GM10266 (cell line): ENCODE measurements at regions not wholly inside any gene's neighbourhood (a gene's known extent, or its start where the extent isn't known, plus 50 kb on each side); places are given as distances from the start of the nearest gene placed in this dataset.

Source experiments
- DNase-seq: peaks from one replicate; pipeline ENCODE4 v3.0.0; 2012; ENCODE audit errors: extremely low spot score
- TF ChIP-seq, protein P1 (sequence below): IDR thresholded peaks from 2 replicates; pipeline ENCODE4 v1.5.1; 2012; ENCODE audit warnings: mild to moderate bottlenecking, low read depth; ENCODE audit not compliant: control insufficient read depth, insufficient read depth; ENCODE audit errors: missing control alignments

DNA sequence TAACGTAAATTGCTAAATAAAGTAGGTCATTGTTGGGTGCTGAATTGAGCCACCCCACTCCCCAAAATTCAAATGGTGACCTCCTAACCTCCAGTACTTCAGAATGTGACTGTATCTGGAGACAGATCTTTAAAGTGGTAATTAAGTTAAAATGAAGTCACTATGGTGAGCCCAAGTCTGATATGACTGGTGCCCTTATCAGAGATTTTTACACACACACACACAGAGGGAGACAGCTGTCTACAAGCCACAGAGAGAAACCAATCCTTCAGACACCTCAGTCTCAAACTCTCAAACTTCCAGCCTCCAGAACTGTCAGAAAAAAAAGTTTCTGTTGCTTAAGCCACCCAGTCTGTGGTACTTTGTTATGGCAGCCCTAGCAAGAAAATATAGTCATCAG lies 879.2 kb upstream of the INTU start:
- no peak for DNase-seq
- TF ChIP-seq, protein P1, sequence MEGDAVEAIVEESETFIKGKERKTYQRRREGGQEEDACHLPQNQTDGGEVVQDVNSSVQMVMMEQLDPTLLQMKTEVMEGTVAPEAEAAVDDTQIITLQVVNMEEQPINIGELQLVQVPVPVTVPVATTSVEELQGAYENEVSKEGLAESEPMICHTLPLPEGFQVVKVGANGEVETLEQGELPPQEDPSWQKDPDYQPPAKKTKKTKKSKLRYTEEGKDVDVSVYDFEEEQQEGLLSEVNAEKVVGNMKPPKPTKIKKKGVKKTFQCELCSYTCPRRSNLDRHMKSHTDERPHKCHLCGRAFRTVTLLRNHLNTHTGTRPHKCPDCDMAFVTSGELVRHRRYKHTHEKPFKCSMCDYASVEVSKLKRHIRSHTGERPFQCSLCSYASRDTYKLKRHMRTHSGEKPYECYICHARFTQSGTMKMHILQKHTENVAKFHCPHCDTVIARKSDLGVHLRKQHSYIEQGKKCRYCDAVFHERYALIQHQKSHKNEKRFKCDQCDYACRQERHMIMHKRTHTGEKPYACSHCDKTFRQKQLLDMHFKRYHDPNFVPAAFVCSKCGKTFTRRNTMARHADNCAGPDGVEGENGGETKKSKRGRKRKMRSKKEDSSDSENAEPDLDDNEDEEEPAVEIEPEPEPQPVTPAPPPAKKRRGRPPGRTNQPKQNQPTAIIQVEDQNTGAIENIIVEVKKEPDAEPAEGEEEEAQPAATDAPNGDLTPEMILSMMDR = no peak

DNA sequence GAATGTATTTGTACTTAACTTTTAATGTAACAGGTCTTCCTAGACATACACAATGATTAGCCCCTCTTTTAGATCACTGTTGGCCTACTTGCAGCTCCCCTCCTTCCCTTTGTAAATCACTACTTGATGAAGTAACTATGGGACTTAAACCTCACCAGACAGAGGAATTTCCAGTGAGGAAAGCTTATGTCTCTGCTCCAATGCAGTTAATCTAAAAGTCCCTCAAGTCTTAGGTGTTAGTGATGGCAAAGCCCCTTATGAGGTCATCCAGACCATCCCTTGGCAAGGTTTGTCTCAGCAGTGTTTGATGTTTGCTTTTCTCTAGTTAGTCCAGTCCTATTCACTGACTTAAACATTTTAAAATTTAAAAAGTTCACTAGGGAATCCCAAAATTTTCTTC lies 877.3 kb upstream of the INTU start:
- TF ChIP-seq, protein P1 = no peak
- no peak for DNase-seq

DNA sequence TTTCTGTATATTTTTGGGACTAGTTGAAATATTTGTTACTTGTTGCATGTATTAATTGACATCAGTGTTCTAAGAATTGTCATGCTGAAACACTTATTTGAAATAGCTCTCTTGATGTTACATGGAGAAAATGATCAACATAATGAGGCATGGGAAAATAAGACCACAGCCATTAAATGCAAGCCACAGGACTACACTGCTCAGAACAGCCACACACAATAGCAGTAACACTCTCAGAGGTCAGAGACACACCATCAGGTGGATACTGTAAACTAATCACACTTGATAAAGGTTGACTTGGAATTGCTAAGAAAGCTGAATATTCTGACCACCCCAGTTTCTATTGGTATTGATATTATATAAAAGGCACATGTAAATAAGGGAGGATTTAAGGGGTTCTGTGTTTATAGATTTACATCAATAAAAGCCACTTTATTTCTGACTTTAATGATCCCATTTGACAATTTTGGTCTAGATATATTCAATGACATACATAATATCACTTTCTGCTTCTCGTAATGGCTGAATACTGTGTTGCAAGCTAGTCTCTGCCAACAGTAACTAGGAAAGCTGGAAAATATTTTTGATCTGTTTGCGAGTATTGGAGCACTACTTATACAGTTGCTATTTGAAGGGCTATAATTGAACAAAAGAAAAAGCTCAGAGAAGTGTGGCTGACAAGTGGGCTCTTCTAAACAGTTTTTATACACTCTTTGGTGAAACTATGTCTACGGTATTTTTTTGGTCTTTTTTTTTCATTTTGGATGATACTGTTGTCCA lies 876.5 kb upstream of the INTU start:
- TF ChIP-seq, protein P1 = no peak
- no peak for DNase-seq

DNA sequence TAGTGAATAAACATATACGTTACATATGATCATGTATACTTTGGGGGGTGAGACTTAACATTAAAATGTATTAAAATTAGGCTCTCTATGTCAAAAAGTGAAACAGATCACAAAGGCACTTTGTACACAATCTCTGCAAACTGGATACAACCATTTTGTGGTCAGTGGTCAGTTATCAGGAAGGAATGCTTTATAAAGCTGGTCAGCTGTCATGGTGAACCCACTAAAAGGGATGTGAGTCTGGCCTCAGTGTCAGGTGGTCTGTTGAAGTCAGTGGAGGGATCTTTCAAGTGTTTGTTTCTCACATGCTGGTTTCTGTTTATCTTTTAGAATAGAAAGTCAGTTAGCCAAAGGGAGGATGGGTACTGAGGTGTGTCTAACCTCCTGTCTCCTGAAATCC lies 875.5 kb upstream of the INTU start:
- TF ChIP-seq, protein P1 = no peak
- no peak for DNase-seq

DNA sequence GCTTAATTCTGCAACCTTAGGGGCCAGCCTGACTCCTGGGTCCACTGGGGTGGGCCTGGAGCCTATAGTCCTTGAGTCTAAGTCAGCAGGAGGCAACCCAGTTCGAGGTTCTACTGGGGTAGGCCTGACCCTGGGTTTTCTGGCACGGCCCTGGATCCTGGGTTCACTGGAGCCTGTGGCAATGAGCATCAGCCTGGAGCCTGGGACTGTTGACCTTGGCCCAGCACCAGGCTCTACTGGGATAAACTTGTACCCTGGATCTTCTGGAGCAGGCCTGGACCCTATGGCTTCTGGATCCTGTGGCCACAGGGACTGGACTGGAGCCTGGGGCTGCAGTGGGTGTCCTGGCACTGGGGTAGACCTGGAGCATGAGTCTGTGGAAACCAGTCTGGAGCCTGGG lies 874.3 kb upstream of the INTU start:
- no peak for DNase-seq
- TF ChIP-seq, protein P1 = no peak

DNA sequence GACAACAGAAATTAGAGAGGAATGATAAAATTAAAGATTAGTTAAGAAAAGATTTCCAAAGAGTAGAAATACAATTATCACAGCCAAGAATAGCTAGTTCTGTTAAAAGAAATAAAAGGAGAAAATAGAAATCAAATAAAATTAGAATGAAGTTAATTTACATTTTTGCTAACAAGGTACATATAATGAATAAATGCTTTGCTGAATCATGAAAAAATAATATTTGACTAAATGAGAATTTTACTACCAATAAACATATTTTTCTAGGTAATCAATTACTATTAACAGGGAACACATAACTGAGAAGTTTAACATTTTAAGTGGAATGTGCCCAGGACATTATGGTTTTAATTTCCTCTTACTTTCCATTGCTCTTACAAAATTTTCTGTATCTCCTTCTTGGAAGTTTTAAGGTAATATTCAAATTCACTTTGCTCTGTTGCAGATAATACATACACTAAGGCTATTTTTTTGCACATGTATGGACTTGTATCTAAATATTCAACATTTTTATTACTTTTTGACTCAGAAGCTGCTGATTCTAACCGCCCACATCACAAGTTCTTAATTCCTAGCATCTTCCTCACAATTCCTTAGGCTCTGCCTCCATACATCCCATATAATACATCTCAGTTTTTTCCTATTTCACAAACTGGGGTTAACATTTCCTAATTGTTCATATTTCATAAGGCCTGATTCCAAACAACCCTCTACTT lies 870.7 kb upstream of the INTU start:
- TF ChIP-seq, protein P1 = no peak
- no peak for DNase-seq

DNA sequence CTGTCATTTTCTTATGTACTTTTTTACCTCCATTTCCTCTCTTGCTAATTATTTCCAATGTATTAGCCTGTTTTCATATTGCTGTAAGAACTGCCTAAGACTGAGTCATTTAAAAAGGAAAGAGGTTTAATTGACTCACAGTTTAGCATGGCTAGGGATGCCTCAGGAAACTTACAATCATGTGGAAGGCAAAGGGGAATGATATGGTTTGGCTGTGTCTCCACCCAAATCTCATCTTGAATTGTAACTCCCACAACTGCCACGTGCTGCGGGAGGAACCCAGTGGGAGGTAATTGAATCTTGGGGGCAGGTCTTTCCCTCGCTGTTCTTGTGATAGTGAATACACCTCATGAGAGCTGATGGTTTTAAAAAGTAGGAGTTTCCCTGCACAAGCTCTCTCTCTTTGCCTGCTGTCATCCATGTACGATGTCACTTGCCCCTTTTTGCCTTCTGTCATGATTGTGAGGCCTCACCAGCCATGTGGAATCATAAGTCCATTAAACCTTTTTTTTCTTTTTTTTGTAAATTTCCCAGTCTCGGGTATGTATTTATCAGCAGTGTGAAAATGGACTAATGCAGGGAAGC lies 870.0 kb upstream of the INTU start:
- no peak for DNase-seq
- TF ChIP-seq, protein P1 = no peak
